B cell (primary cell): ENCODE measurements at regions not wholly inside any gene's neighbourhood (a gene's known extent, or its start where the extent isn't known, plus 50 kb on each side); places are given as distances from the start of the nearest gene placed in this dataset.

Experiments
- ATAC-seq: fragments of 200-7000 bp; cut with Tn5 transposase; one replicate; pipeline ENCODE4 v1.10.0; 2021; ENCODE audit warnings: low read depth, mild to moderate bottlenecking, moderate number of reproducible peaks, moderate library complexity
- CTCF ChIA-PET: fragments of 350-600 bp; sonication (Branson Sonifier 250); formaldehyde crosslinking; loops from one replicate; lab custom pipeline; 2021; ENCODE audit warnings: antibody characterized with exemption, inconsistent platforms; lab: Charles Lee
- POLR2A ChIA-PET: fragments of 350-600 bp; sonication (Branson Sonifier 250); formaldehyde crosslinking; loops from one replicate; lab custom pipeline; 2021; ENCODE audit warnings: antibody characterized with exemption; lab: Charles Lee
- DNase-seq: peaks from one replicate; pipeline ENCODE4 v3.0.0; 2013
- H2AFZ ChIP-seq: 2 replicates; pipeline ENCODE4 v1.6.1; 2012; ENCODE audit warnings: mild to moderate bottlenecking, low read depth, low read length; ENCODE audit not compliant: insufficient read depth, poor library complexity, severe bottlenecking
- H3K27ac ChIP-seq, 2 donors: 1 replicate in 1 of 2; 2 replicates in 1 of 2; pipeline ENCODE4 v1.5.1; 2012 to 2013; ENCODE audit warnings: low read length in 2 of 2, mild to moderate bottlenecking in 2 of 2, moderate library complexity in 1 of 2
- H3K27me3 ChIP-seq, 4 experiments: fragments of 200-600 bp in 1 of 4; sonication (generic) in 1 of 4; replicated peaks in 1 of 4; 1 replicate in 2 of 4; 2 replicates in 2 of 4; pipeline versions ENCODE4 v1.6.1 to v1.7.0; 2013 to 2016; ENCODE audit warnings: low read length in 3 of 4, mild to moderate bottlenecking in 2 of 4, mixed read lengths in 1 of 4, moderate library complexity in 1 of 4; ENCODE audit not compliant: insufficient read depth in 4 of 4, control insufficient read depth in 3 of 4; ENCODE audit errors: control extremely low read depth in 1 of 4
- H3K36me3 ChIP-seq, 2 experiments: replicated peaks in 1 of 2; 1 replicate in 1 of 2; 2 replicates in 1 of 2; pipeline versions ENCODE4 v1.6.1 to v1.7.1; 2013; ENCODE audit warnings: low read length in 1 of 2; ENCODE audit not compliant: insufficient read depth in 2 of 2, control insufficient read depth in 1 of 2; ENCODE audit errors: control extremely low read depth in 1 of 2, extremely low read depth in 1 of 2
- H3K4me1 ChIP-seq, 2 donors: fragments of 200-600 bp in 1 of 2; sonication (generic) in 1 of 2; 1 replicate in 1 of 2; 2 replicates in 1 of 2; pipeline versions ENCODE4 v1.5.1 to v1.6.1; 2013 to 2017; ENCODE audit warnings: low read length in 2 of 2; ENCODE audit not compliant: control insufficient read depth in 2 of 2, insufficient read depth in 2 of 2
- H3K4me2 ChIP-seq: replicated peaks from 2 replicates; pipeline ENCODE3; 2012; ENCODE audit warnings: mild to moderate bottlenecking, low read depth, low read length; ENCODE audit not compliant: poor library complexity, severe bottlenecking
- H3K4me3 ChIP-seq, 5 experiments: fragments of 200-600 bp in 1 of 5; sonication (generic) in 1 of 5; 1 replicate in 3 of 5; 2 replicates in 2 of 5; pipeline versions ENCODE4 v1.5.1 to v1.7.0; 2011 to 2016; ENCODE audit warnings: low read length in 4 of 5, mild to moderate bottlenecking in 4 of 5, low read depth in 2 of 5, control low read depth in 1 of 5, moderate library complexity in 1 of 5; ENCODE audit not compliant: insufficient read depth in 1 of 5; ENCODE audit errors: control extremely low read depth in 1 of 5, extremely low read depth in 1 of 5
- H3K79me2 ChIP-seq: fragments of 200-600 bp; sonication (generic); one replicate; pipeline ENCODE4 v1.6.0; 2016; ENCODE audit warnings: low read length; ENCODE audit not compliant: control insufficient read depth, insufficient read depth
- H3K9ac ChIP-seq: fragments of 200-600 bp; sonication (generic); 2 replicates; pipeline ENCODE4 v1.6.1; 2017; ENCODE audit warnings: mild to moderate bottlenecking, low read length, moderate library complexity
- H3K9me3 ChIP-seq, 3 donors: one replicate each; pipeline versions ENCODE4 v1.6.1 to v1.7.1; 2013; ENCODE audit warnings: low read length in 2 of 3; ENCODE audit not compliant: control insufficient read depth in 2 of 3, insufficient read depth in 1 of 3; ENCODE audit errors: control extremely low read depth in 1 of 3
- H4K20me1 ChIP-seq: 2 replicates; pipeline ENCODE4 v1.6.0; 2012; ENCODE audit warnings: mild to moderate bottlenecking, low read length; ENCODE audit not compliant: insufficient read depth, control insufficient read depth, poor library complexity, severe bottlenecking
- H3K27ac Mint-ChIP-seq: one replicate; pipeline ENCODE4 v1.8.0; 2021; ENCODE audit warnings: mixed read lengths
- H3K27me3 Mint-ChIP-seq: one replicate; pipeline ENCODE4 v1.8.0; 2021; ENCODE audit warnings: mixed read lengths
- H3K4me1 Mint-ChIP-seq: one replicate; pipeline ENCODE4 v1.8.0; 2021; ENCODE audit warnings: mixed read lengths
- H3K4me3 Mint-ChIP-seq: one replicate; pipeline ENCODE4 v1.8.0; 2021; ENCODE audit warnings: mixed read lengths
- H3K9me3 Mint-ChIP-seq: one replicate; pipeline ENCODE4 v1.8.0; 2022; ENCODE audit warnings: mixed read lengths; ENCODE audit not compliant: insufficient read depth
- CTCF ChIP-seq: fragments of 200-600 bp; IDR thresholded peaks from one replicate; pipeline ENCODE4 v1.8.0; 2022; ENCODE audit warnings: antibody characterized with exemption, mild to moderate bottlenecking
- EZH2 ChIP-seq: IDR thresholded peaks from 2 replicates; pipeline ENCODE4 v1.6.1; 2012; ENCODE audit warnings: borderline replicate concordance, low read depth, mild to moderate bottlenecking, moderate library complexity, low read length; ENCODE audit not compliant: insufficient read depth, poor library complexity, severe bottlenecking
- WGBS: methylation state at CpG from one replicate; pipeline ENCODE4 v1.1.5; 2013; ENCODE audit warnings: missing lambda C conversion rate; ENCODE audit not compliant: insufficient coverage; 5-methylcytosine and 5-hydroxymethylcytosine counted together
- intact Hi-C: fragments of 100-400 bp; cut with micrococcal nuclease; formaldehyde crosslinking; loops from one replicate; pipeline ENCODE4 v1.10.0; 2022

GRCh38 chr2:234621120-234621519 is 124.2 kb upstream of the ARL4C start:
- TF ChIP-seq EZH2 (no peak), CTCF (no peak)
- Histone ChIP-seq H3K4me3 (no peak overlapping the region), H2AFZ (no peak overlapping the region), H3K9ac (no peak overlapping the region), H3K27me3 (peaks cover 0 to 2% (median 0%) of the 10 kb centered on the region in 4 experiments), H3K79me2 (no peaks in the 10 kb centered on the region), H3K27ac (no peak overlapping the region), H3K4me1 (no peaks in the 10 kb centered on the region), H3K36me3 (no peaks in the 10 kb centered on the region), H3K9me3 (no peaks in the 10 kb centered on the region), H4K20me1 (no peaks in the 10 kb centered on the region), H3K4me2 (no peak overlapping the region)
- no peak for ATAC-seq
- POLR2A ChIA-PET, result interaction anchor here (0.6 kb wide), 1 partner anchor 554 kb away, joined by 3 read pairs; no protein-coding TSS in a partner anchor
- Mint-ChIP-seq H3K4me1 (peaks cover 5% of the 10 kb centered on the region), H3K9me3 (no peaks in the 10 kb centered on the region), H3K27ac (no peak overlapping the region), H3K27me3 (peaks cover 7% of the 10 kb centered on the region), H3K4me3 (no peak overlapping the region)
- no peak for DNase-seq
- 94% methylated on average over 4 of the region's 5 CpGs for WGBS
- intact Hi-C loops, result no loop called here
- CTCF ChIA-PET, result interaction anchor here (1.1 kb wide), 1 partner anchor 486 kb away, joined by 4 read pairs; no protein-coding TSS in a partner anchor

GRCh38 chr2:234620018-234620417 is 123.1 kb upstream of the ARL4C start:
- Mint-ChIP-seq H3K9me3 (no peaks in the 10 kb centered on the region), H3K27ac (no peak overlapping the region), H3K27me3 (peaks cover 7% of the 10 kb centered on the region), H3K4me3 (no peak overlapping the region), H3K4me1 (peaks cover 5% of the 10 kb centered on the region)
- no peaks in the 10 kb centered on the region for H3K27me3 ChIP-seq
- no peaks in the 10 kb centered on the region for H3K36me3 ChIP-seq
- no peaks in the 10 kb centered on the region for H3K4me1 ChIP-seq
- no peak overlapping the region for H2AFZ ChIP-seq
- intact Hi-C loops, result no loop called here
- ATAC-seq (no peak), DNase-seq (no peak)
- 7% methylated on average over 3 of the region's 7 CpGs for WGBS
- no peak overlapping the region for H3K27ac ChIP-seq
- no peaks in the 10 kb centered on the region for H4K20me1 ChIP-seq
- H3K4me2 ChIP-seq, result no peak overlapping the region
- H3K9me3 ChIP-seq, result no peaks in the 10 kb centered on the region
- ChIA-PET POLR2A (no interaction called here), CTCF (interaction anchor here (1.2 to 1.3 kb wide), 3 partner anchors 9 to 14 kb away, joined by 4 to 6 read pairs (median 5); no protein-coding TSS in a partner anchor)
- TF ChIP-seq EZH2 (no peak), CTCF (no peak)
- H3K9ac ChIP-seq, result no peak overlapping the region
- no peaks in the 10 kb centered on the region for H3K79me2 ChIP-seq
- no peak overlapping the region for H3K4me3 ChIP-seq
